ENCODE measurements at regions not wholly inside any gene's neighbourhood (a gene's known extent, or its start where the extent isn't known, plus 50 kb on each side); places are given as distances from the start of the nearest gene placed in this dataset.

DNA sequence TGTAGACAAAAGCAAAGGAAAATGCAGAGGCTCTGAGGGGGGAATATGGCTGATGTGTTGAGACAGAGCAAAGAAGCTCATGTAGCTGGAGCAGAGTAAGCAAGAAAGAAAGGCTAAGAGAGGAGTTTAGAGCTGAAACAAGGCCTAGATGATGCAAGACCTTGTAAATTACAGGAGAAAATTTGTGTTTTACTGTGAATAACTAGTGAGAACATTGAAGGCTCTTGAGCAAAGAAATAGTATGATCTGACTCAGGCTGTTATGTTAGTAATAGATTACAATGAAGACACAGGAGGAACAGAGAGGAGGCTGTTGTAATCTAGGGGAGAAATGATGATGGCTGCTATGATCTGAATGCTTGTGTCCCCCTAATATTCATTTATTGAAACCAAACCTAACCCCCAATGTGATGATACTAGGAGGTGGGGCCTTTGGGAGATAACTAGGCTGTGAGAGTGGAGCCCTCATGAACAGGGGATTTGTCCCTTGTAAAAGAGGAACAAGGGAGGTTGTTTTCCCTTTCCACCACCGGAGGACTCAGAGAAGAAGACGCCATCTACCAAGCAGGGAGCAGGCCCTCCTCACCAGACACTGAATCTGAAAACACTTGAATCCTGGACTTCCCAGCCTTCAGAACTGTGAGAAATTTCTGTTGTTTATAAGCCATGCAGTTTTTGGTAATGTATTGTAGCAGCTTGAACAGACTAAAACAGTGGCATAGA lies 394.9 kb downstream of the HTR7 start:
- no peaks in the 10 kb centered on the region for H3K9me3 Mint-ChIP-seq (ENCODE audit: unreplicated experiment)
- no peaks in the 10 kb centered on the region for H3K4me1 Mint-ChIP-seq (ENCODE audit: unreplicated experiment)
- no peaks in the 10 kb centered on the region for H3K27me3 Mint-ChIP-seq (ENCODE audit: unreplicated experiment)
- H3K27ac Mint-ChIP-seq (ENCODE audit: unreplicated experiment) = no peak overlapping the region
- H3K4me3 Mint-ChIP-seq (ENCODE audit: unreplicated experiment) = no peak overlapping the region
- no peak for DNase-seq (ENCODE audit: low spot score)
- no peaks in the 10 kb centered on the region for H3K36me3 Mint-ChIP-seq (ENCODE audit: low read depth, unreplicated experiment)
- no peak for TF ChIP-seq CTCF (IDR thresholded peaks at IDR 0.05; ENCODE audit: unreplicated experiment)

DNA sequence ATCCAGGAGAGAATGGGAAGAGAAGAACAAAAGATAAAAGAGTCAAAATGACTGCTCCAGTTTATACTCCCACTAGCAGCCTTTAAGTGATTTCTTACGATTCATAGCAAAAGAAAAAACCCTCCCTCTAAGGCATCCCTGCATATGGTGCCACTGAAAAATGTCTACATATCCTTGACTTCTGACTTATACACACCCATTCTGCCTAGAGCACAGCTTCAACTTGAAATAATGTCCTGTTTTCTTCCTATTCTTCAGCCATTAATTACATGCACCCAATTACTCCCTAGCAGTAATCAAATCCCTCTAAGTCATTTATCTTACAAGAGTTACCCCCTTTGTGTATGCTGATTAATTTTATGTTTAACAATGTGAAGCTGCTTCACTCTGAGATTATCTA lies 393.5 kb downstream of the HTR7 start:
- H3K27me3 Mint-ChIP-seq (ENCODE audit: unreplicated experiment) = no peaks in the 10 kb centered on the region
- no peak overlapping the region for H3K27ac Mint-ChIP-seq (ENCODE audit: unreplicated experiment)
- TF ChIP-seq CTCF (IDR thresholded peaks at IDR 0.05; ENCODE audit: unreplicated experiment) = no peak
- H3K4me3 Mint-ChIP-seq (ENCODE audit: unreplicated experiment) = no peak overlapping the region
- no peaks in the 10 kb centered on the region for H3K36me3 Mint-ChIP-seq (ENCODE audit: low read depth, unreplicated experiment)
- DNase-seq (ENCODE audit: low spot score) = no peak
- no peaks in the 10 kb centered on the region for H3K9me3 Mint-ChIP-seq (ENCODE audit: unreplicated experiment)
- no peaks in the 10 kb centered on the region for H3K4me1 Mint-ChIP-seq (ENCODE audit: unreplicated experiment)

DNA sequence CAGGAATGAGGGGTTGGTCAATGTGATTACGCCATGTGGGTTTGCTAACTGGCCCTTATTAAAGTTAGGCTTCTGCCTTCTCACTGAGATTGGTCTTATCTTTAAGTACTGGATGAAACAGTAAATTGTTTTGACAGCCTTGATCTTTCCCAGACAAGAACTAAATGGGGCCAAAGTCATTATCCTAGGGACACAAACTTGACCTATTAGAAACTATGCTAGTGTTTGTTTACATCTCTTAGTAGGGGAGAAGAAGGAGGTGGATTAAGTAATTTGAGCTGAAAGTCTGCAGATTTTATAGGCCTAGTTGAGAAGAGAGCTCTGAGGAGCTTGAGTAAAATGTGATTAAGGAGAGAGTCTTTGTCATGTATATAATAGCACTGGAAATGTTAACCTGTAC lies 386.9 kb downstream of the HTR7 start:
- no peak for DNase-seq (ENCODE audit: low spot score)
- no peak overlapping the region for H3K27ac Mint-ChIP-seq (ENCODE audit: unreplicated experiment)

GRCh38 chr10:90480466-90480865 lies 377.4 kb downstream of the HTR7 start:
- Mint-ChIP-seq H3K27ac (ENCODE audit: unreplicated experiment) (no peak overlapping the region), H3K27me3 (ENCODE audit: unreplicated experiment) (no peaks in the 10 kb centered on the region), H3K4me3 (ENCODE audit: unreplicated experiment) (no peak overlapping the region), H3K4me1 (ENCODE audit: unreplicated experiment) (no peaks in the 10 kb centered on the region), H3K9me3 (ENCODE audit: unreplicated experiment) (no peaks in the 10 kb centered on the region), H3K36me3 (ENCODE audit: low read depth, unreplicated experiment) (no peaks in the 10 kb centered on the region)
- DNase-seq (ENCODE audit: low spot score) = no peak
- no peak for TF ChIP-seq CTCF (IDR thresholded peaks at IDR 0.05; ENCODE audit: unreplicated experiment)

More for the DNA sequence above, 386.9 kb downstream of the HTR7 start:
- Mint-ChIP-seq H3K27me3 (ENCODE audit: unreplicated experiment) (no peaks in the 10 kb centered on the region), H3K4me1 (ENCODE audit: unreplicated experiment) (no peaks in the 10 kb centered on the region), H3K9me3 (ENCODE audit: unreplicated experiment) (no peaks in the 10 kb centered on the region), H3K36me3 (ENCODE audit: low read depth, unreplicated experiment) (no peaks in the 10 kb centered on the region), H3K4me3 (ENCODE audit: unreplicated experiment) (no peak overlapping the region)
- no peak for TF ChIP-seq CTCF (IDR thresholded peaks at IDR 0.05; ENCODE audit: unreplicated experiment)

DNA sequence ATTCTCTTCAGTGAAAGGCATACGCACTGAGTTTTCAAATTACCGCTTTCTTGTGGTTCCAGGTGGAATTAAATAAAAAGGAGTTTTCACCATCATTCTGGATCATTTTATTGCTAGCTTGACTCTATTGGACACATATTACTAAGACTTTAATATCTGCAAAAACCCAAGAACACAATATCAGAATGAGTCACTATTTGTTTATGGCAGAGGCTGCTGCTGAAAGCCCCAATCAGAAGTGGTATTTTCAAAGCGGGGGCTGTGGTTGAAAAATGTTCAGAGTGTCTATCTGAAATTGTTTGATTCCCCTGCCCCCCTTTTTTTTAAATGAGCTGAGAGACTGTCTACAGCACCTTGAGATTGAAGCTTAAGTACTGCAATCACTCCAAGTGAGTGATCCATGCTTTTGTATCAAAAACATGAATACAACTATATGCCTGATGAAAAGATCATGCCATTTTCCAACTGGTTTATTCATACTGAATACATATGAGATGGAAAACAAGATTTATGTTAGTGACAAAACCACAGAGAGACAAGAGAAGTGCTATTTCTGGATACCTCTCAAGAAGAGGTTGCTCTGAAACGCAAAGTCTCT lies 376.4 kb downstream of the HTR7 start:
- Mint-ChIP-seq H3K9me3 (ENCODE audit: unreplicated experiment) (no peaks in the 10 kb centered on the region), H3K27ac (ENCODE audit: unreplicated experiment) (no peak overlapping the region), H3K4me1 (ENCODE audit: unreplicated experiment) (no peaks in the 10 kb centered on the region), H3K36me3 (ENCODE audit: low read depth, unreplicated experiment) (no peaks in the 10 kb centered on the region), H3K27me3 (ENCODE audit: unreplicated experiment) (no peaks in the 10 kb centered on the region), H3K4me3 (ENCODE audit: unreplicated experiment) (no peak overlapping the region)
- DNase-seq (ENCODE audit: low spot score) = no peak
- no peak for TF ChIP-seq CTCF (IDR thresholded peaks at IDR 0.05; ENCODE audit: unreplicated experiment)

Data from endothelial cell (in vitro differentiated cells).